GM21529 (cell line): ENCODE measurements at regions not wholly inside any gene's neighbourhood (a gene's known extent, or its start where the extent isn't known, plus 50 kb on each side); places are given as distances from the start of the nearest gene placed in this dataset.

Experiments used
- ATAC-seq: cut with Tn5 transposase; IDR thresholded peaks from one replicate; pipeline ENCODE4 v1.9.1; 2021; ENCODE audit not compliant: unreplicated experiment

DNA sequence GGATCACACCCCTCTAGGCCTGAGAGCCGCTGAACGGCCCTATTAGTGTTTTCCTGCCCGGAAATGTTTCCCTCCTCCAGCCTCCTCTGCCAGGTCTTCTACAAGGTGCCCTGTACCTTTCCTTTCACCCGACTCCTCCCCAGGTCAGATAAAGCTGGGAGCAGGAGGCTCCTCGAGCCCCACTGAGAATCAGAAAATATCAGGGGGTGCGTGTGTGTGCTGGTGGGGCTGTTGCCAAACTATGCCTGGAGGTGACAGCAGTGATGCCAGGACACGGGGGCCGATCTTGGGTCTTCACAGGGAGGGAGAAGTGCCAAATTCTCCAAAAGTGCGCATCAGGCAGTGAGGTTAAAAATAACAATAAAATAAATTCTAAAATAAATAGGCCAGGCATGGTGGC, 222.8 kb upstream of the RREB1 start:
- no peak for ATAC-seq

DNA sequence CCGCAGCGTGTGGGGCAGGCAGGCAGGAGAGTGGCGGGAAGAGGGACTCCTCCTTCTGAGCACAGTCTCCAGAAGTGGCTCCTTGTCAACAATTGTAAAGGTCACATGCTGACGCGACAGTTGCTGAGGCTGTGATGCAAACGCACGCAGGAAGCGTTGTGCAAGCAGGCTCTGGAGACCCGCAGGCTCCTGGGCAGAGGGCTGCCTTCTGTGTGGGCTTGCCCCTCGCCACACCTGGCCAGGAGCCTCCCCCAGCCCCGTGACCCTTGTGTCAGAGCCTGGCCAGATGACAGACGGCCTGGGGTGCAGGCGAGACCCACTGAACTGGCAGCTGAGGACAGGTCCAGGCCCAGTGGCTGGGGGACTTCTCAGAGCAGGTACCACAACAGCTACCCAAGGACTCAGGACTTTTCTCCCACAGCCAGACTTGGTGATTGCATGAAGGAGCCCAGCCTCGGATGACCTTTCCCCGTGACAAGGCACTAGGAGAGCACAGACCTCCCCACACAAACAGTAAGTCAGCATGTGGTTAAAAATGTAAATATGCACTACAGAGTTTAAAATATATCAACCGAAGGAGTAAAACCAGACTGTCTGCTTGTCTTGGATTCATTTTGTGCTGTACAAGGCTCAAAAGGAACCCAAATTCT, 222.1 kb upstream of the RREB1 start:
- no peak for ATAC-seq

DNA sequence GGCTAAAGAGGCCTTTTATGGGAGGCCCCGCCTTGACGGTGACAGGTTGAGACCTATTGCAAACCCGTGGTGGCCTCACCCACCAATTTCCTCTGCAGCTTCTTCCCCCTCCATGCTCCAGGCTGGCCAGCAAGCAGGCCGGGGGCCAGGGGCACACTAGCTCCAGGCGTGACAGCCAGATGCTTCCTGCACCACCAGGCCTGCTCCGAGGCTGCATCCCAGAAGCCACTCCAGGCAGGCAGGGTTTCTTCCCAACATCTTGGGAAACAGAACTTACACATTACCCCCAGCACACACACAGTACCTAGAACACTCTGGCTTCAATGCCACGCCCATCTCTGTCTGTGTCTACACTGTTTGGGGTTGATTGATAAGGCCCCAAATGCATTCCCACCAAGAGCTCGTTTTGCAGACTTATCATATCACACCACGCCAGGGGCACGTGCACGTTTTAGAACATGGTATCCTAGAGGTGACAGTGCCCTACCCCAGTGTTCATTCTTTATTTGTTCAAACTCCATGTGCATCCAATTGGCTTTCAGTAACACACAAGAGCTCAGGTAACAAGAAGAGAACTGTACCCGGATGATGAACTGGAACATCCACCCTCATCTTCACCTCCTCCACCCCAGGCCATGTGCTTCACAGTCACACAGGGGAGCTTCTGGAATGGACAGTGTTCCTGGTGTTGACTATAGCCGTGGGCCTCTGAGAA, 221.4 kb upstream of the RREB1 start:
- no peak for ATAC-seq

DNA sequence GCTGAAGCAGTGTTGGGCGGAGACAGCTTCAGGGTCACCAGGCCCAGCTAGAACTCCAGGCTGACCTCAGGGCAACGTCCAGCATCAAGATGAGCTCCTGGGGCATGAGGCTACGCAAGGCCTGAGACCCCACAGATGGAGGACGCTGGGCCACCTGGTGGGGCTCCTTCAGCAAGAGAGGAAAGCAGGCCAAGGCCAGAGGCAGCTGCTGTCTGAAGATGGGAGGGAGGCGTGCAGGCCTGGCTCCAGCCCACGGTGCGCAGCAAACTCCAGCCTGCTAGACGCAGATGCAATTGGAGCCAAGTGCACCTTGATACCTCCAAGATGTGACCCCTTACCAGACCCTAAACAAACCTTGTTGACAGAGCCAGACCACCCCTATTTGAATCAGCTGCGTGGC, 220.9 kb upstream of the RREB1 start:
- ATAC-seq = no peak

DNA sequence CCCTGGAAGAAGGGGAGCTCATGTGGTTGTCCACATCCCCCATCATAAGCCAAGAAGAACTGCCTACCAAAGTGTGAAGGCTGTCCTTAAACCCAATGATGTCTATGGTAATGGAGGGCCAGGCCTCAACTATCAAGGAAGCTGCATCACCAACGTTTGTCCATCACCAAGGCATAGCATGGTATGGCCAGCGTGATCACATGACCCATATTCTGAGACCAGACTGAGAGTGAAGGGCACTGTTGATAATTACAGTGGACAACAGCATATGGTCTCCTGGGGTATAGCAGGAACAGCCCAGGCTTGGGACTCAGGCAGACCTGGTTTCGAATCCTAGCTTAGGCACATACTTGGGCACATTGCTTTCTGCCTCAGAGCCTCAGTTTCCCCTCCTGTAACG, 218.2 kb upstream of the RREB1 start:
- ATAC-seq = no peak

DNA sequence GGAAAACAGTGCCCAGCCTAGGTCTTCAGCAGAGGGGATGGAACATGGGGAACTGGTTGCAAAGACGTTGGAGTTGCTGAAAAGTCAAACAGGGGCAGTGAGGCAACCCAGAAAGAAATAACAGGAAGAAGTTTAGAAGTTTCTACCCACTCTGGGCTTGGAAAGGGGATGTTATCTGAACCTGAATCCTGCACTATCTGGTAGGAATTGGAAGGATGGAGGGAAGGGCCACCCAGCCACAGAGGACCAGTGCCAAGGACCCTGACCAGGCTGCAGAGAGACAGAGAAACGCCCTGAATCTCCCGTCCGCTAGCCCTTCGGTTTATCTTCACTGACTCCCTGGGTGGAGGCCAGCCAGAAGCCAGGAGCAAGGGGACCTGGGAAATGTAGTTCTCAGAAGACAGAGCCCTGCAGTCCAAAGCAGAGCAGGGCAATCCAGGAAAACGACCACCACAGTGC, 217.3 kb upstream of the RREB1 start:
- ATAC-seq = no peak

DNA sequence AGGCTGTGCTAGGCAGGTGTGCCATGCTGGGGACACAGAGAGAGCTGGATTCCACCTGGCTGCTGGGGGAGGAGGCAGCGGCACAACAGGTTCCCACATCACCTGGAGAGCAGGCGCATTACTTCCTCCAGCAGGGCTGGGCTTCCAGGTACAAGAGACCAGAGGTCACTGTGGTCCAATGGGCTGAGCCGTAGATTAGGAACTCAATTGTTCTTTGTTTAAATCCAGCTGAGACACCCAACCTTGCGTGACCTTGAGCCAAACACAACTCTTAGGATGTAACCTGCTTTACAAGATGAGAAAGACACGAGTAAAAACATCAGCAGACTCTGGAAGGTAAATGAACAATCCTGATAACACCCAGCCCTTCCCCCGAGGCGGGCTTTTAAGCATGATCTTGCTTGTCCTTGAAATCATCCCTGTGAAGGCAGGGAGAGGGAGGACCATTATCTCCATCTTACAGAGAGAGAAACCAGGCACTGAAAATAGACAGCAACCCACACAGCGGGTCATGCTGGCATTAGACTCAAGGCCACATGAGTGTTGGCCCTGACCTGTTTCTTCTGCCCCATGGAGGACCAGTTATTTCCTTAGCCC, 216.5 kb upstream of the RREB1 start:
- ATAC-seq = no peak

DNA sequence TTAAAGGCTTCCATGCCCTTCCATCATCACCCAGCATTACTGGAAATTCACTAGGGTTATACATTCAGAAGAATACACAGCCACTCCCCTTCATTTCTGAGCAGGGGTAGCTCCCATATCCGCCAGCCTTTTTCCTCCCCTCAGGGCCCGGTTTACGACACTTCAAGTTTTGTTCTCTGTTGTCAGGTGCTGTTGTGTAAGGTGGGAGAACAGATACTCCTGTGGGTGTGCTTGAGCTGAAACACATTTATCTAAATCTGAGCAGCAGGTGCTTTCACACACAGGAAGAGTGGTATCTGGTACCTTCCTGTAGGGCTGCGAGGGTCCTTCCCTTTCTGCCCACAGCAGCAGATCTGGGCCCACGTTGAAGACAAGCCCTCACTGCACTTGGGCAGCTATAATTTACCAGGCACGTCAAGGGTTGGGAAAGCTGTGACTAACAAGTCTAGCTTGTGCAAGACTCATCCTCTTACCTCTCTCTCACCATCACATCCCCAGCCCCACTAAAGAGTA, 215.8 kb upstream of the RREB1 start:
- no peak for ATAC-seq

DNA sequence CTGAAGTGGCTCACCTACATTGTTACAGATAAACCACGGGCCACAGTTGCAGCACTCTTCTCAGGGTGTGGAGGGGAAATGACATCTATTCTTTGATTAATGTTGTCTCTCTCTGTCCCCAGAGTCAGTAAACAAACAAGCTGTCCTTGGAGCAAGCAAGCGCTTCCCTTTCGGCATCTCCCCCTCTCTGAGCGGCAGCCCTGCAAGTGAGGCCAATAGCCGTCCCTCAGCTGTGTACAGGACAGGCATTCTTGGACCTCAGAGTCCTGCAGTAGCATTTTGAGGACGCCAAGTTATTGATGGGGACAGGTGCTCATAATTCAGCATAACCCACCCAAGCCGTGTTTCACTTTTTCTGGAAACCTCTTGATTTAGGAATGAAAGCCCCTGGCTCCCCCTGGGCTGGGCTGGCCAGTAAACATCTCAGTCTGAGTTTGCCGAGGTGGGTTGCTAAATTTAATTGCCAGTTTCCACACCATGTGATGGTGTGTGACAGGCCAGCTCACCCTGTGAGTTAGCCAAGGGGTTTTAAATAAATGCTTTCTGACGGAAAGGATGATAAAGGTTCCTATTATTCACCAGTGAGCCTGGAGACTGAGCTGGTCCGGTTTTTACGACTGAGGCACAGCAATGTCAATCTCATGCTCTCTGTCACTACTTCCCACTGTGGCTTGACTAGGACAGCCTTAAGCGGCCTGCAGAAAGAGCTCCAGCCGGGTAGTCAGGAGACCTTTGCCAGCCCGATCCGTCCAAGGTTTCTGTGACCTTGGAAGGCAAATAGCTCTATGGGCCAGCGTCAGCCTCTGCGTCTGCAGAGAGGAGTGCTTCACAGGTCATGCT, 214.8 kb upstream of the RREB1 start:
- ATAC-seq = no peak

DNA sequence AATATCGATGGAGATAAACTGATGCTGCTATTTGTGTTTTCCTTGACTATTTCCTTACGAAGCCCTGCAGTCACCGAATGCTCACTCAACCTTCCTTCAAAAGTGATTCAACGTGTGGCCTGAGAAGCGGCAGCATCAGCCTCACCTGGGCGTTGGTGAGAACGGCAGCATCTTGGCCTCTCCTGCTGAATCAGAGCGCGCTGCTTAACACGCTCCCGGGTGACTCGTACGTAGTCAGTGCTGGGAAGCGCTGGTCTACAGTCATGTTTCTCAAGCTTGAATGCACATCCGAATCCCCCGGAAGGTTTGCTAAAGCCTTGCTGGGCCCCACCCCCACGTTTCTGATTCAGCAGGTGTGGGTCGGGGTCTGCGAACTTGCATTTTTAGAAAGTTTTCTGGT, 214.1 kb upstream of the RREB1 start:
- ATAC-seq = no peak

DNA sequence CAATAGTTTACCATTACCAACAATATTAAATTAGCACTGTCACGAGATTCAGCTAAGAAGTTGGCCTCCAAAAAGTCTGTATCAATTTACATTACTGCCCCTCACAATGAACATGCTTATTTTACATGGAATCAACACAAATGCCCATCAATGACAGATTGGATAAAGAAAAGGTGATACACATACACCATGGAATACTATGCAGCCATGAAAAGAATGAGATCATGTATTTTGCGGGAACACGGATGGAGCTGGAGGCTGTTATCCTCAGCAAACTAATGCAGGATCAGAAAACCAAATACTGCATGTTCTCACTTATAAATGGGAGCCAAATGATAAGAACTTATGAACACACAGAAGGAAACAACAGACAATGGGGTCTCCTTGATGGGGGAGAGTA, 211.8 kb upstream of the RREB1 start:
- ATAC-seq = no peak

DNA sequence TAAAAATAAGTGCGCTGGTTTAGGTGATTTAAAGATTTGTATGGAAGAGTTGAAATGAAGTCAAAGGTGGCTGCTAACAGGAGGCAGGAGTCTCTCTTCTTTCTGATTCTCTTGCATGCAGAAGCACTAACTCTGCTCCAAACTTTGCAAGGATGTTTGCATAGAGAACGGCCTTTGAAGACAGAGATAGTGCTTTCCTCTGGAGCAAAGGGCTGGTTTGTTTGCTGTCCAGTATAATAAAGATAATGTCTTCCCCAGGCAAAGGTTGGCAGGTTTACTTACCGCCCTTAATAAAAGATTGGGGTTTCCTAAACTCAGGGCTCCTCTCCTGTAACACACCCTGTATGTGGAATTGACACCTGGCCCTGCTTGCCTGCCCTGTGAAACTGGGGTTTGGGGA, 210.6 kb upstream of the RREB1 start:
- ATAC-seq = no peak

DNA sequence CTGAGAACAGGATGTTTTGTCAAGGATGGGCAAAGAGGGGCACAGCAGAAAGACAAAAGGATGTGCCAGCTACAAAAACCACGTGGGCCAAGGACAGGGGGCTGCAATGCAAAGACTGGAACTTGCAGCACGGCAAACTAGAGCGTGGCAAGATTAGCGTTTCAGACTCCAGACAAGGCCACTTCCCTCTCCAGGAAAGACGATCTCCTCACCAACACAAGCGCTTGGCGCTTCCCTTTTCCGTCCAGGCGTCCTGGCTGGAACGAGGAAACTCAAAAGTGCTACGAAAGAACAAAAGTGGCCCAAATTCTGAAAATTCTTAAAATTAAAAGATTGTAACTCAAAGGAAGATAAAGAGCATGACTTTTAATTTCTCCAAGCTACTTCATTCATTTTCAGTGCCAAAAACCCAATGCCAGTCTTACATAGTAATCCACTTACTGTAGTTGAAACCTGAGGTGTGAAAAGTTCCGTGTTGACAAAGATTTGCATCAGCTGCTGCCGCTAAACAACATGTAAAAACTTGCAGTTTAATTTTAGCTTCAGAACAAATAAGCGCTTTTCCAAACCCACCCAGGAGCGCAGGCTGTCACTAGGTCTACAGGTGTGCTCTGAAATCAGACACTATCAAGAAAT, 207.1 kb upstream of the RREB1 start:
- ATAC-seq = no peak

DNA sequence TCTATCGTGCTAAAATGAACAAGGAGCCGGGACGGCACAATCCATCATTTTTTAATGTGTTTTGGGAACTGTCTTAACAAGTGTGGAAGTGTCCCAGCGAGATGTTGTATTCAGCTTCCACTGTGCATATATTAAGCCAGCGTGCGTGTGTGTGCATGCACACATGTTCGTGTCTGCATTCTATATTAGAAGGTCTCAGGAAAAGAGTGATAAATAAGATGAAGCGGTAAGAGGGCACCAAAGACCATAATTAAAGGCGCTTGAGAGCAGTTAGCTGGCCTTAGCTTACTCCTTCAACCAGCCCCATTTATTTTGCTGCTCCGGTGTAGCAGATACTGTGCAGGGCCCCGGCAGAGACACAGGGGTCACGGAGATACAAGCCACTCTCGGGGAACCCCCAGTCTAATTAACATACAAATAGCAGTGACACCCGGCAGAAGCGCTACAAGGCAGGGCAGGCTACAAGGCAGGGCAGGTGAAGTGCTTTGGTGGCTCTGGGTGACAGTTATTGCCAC, 206.5 kb upstream of the RREB1 start:
- ATAC-seq = no peak

DNA sequence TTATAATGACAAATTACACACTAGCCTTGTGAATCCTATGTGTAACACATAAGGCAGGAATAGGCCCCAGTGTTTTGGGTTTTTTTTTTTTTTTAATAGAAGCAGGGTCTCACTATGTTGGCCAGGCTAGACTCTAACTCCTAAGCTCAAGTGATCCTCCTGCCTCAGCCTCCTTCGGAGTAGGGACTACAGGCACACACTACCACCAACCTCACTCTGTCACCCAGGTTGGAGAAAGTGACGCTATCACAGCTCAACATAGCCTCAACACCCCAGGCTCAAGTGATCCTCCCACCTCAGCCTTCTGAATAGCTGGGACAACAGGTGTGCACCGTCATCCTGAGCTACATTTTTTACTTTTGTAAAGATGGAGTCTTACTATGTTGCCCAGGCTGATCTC, 205.8 kb upstream of the RREB1 start:
- ATAC-seq = no peak

DNA sequence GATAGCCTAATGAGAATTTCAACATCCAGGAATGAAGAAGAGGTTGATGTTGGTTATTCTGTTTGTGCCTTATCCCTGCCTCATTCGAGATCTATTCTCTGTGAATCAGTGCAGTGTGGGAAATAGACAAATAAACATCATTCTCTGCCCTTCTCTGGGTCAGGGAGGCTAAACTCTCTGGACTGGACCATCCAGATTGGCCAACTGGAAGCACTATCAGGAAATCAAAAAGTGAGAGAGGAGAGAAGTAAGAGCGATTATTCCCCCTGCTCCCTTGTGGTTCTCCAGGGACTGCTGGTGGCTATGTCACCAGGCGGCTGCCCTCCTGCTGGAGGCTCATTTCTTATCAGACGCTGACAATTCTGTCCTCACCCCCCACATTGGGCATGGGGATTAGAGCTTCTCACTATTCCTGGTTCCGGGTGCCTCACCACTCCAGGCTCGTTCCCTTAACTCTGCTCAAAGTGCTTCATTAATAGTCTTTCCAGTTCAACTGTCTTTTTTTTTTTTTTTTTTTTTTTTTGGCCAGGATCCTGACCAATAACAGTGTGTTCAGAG, 201.7 kb upstream of the RREB1 start:
- ATAC-seq = no peak

DNA sequence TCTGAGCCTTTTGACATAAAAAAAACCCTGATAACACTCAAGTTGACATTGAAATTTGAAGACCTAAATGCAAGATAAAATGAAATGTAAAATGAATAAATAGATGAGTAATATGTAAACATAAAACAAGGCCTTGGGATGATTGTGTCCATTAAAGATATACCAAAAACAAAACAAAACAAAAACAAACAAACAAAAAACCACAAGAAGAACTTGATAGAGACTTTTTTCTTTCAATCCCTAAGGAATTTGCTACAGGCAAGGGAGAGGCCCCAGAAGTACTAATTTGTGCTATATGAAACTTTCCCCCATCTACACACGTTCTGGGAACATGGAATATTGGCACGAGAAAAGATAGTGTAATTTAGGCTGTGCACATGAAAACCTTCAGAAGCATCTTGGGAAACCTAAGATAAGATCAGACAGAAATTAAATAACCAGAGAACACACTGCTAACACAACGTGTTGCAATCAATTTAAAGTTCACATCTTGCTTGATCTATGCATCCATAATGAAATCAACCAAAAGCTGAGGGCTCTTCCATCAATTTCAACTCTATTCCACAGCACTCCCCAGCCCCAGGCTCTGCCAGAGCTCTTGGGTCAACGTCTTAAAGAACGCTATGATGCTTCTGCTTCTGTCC, 201.1 kb upstream of the RREB1 start:
- no peak for ATAC-seq

DNA sequence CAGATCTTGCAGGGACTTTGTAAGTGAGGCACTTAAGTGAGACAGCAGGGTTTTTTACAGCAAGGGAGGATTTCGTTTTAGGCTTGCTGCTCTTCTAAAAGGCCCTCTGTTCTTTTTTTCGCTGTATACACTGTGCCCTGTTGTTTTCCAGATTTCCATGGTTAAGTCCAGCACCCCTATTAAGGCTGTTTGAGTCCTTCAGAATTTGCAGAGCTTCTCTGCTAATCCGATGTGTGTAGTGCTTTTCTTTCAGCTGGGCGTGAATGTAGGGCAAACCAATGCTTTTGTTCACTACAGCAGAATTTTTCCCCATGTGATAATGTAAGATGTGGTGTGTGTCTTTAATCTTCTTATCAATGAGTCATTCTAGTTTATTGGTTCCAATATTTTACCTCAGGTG, 200.5 kb upstream of the RREB1 start:
- ATAC-seq = no peak

DNA sequence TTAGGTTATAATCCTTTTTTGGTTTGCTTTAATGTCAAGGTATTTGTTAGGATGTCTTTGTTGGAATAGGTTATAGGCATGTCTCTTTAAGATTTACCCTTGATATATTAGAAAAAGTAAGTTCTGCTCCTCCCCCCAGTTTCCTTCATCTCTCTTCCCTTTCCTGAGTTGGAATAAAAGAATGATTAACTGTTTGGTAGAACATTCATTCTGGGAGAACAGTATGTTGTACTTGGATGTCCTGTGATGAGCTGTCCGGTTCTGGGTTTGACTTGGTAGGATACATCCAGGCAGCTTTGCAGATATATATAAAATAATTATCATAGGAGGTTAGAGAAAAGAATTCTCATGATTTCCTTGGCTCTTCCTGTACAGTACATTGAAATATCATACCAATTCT, 199.6 kb upstream of the RREB1 start:
- ATAC-seq = no peak

DNA sequence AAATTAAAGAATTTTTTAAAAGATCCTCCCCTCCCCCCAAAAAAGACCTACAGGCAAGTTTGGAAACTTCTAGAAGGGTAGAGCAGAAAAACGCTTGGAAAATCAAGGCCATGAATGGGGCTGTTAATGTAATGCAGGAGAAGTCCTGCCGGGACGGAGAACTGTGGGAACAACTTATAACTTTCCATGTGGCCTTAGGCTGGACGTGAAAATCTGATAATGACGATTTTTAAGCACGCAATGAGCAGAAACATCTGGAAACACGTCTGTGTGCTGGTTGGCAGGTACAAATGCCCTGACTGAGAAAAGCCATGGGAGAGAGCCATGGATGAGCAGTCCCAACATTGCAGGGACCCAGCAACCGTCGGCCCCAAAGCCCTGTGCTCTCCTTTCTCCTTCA, 198.7 kb upstream of the RREB1 start:
- no peak for ATAC-seq
